Prostate gland (tissue), 2 donors: ENCODE measurements at regions not wholly inside any gene's neighbourhood (a gene's known extent, or its start where the extent isn't known, plus 50 kb on each side); places are given as distances from the start of the nearest gene placed in this dataset.

Experiments used
- DNase-seq: peaks from one replicate; pipeline ENCODE4 v3.0.0-alpha.2; 2019; ENCODE audit warnings: low spot score
- H3K27ac ChIP-seq, 2 donors: fragments of 200-600 bp; sonication (generic); 2 replicates each; pipeline ENCODE4 v1.5.1; 2017 to 2019
- H3K27me3 ChIP-seq: fragments of 200-600 bp; sonication (generic); replicated peaks from 2 replicates; pipeline ENCODE4 v1.5.1; 2019; ENCODE audit not compliant: insufficient read depth
- H3K36me3 ChIP-seq, 2 donors: fragments of 200-600 bp; sonication (generic); 1 replicate in 1 of 2; 2 replicates in 1 of 2; pipeline versions ENCODE4 v1.5.1 to v1.8.1; 2017 to 2019
- H3K4me1 ChIP-seq: fragments of 200-600 bp; sonication (generic); replicated peaks from 2 replicates; pipeline ENCODE4 v1.5.1; 2019
- H3K4me3 ChIP-seq, 2 donors: fragments of 200-600 bp; sonication (generic); 2 replicates each; pipeline ENCODE4 v1.5.1; 2017 to 2019
- H3K9me3 ChIP-seq: fragments of 200-600 bp; sonication (generic); 2 replicates; pipeline ENCODE4 v1.5.1; 2017
- POLR2A ChIP-seq: fragments of 450-650 bp; IDR thresholded peaks from one replicate; pipeline ENCODE4 v1.6.1; 2016; ENCODE audit warnings: antibody characterized with exemption, mild to moderate bottlenecking
- POLR2AphosphoS5 ChIP-seq: sonication (generic); formaldehyde crosslinking; IDR thresholded peaks from one replicate; pipeline ENCODE4 v1.6.1; 2017; ENCODE audit warnings: antibody characterized with exemption
- whole genome bisulfite sequencing: methylation state at CpG from one replicate; pipeline ENCODE4 v1.1.5; 2018; 5-methylcytosine and 5-hydroxymethylcytosine counted together
- intact Hi-C: fragments of 100-400 bp; cut with DNase I; formaldehyde crosslinking; loops from one replicate; pipeline ENCODE4 v1.14.2; 2022
- TF ChIP-seq, protein P1 (sequence below), 4 experiments: fragments of 200-600 bp in 2 of 4; fragments of 450-650 bp in 2 of 4; sonication (generic) in 2 of 4; IDR thresholded peaks; 1 replicate in 3 of 4; 2 replicates in 1 of 4; pipeline ENCODE4 v1.5.1; 2016 to 2019; ENCODE audit warnings: antibody characterized with exemption in 4 of 4, mild to moderate bottlenecking in 2 of 4, moderate library complexity in 2 of 4

DNA sequence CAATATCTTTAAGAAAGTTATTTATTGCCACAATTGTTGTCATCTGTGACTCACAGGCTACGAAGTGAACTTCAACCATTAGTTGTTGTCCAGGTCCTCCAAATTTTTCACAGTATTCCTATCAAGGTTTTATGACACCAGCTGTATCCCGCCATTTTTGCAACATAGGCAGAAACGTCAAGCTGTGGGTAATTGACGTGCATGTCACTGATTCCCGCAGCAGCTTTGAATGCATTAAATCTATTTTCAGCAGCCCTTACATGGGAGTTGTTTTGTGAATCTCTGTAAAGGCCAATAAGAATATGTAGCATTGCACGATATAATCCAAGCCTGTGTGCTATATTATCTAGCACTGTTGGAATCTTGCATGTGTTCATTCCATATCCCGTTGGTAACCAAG is 109.1 kb upstream of the TOPAZ1 start:
- no peak overlapping the region for H3K27ac ChIP-seq
- no peaks in the 10 kb centered on the region for H3K4me1 ChIP-seq
- intact Hi-C loops = no loop called here
- WGBS = 86% methylated on average over 7 of the region's 7 CpGs
- no peak for DNase-seq
- no peak overlapping the region for H3K4me3 ChIP-seq
- H3K9me3 ChIP-seq = no peaks in the 10 kb centered on the region
- H3K36me3 ChIP-seq = no peaks in the 10 kb centered on the region
- TF ChIP-seq, protein P1, sequence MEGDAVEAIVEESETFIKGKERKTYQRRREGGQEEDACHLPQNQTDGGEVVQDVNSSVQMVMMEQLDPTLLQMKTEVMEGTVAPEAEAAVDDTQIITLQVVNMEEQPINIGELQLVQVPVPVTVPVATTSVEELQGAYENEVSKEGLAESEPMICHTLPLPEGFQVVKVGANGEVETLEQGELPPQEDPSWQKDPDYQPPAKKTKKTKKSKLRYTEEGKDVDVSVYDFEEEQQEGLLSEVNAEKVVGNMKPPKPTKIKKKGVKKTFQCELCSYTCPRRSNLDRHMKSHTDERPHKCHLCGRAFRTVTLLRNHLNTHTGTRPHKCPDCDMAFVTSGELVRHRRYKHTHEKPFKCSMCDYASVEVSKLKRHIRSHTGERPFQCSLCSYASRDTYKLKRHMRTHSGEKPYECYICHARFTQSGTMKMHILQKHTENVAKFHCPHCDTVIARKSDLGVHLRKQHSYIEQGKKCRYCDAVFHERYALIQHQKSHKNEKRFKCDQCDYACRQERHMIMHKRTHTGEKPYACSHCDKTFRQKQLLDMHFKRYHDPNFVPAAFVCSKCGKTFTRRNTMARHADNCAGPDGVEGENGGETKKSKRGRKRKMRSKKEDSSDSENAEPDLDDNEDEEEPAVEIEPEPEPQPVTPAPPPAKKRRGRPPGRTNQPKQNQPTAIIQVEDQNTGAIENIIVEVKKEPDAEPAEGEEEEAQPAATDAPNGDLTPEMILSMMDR (IDR thresholded peaks at IDR 0.05) = no peak
- no peak for TF ChIP-seq POLR2AphosphoS5
- TF ChIP-seq POLR2A = no peak
- H3K27me3 ChIP-seq = no peaks in the 10 kb centered on the region

GRCh38 chr3:44136421-44136820 is 105.3 kb upstream of the TOPAZ1 start:
- Histone ChIP-seq H3K27me3 (no peaks in the 10 kb centered on the region), H3K4me3 (no peak overlapping the region), H3K27ac (no peak overlapping the region), H3K36me3 (no peaks in the 10 kb centered on the region), H3K9me3 (no peaks in the 10 kb centered on the region), H3K4me1 (no peaks in the 10 kb centered on the region)
- intact Hi-C loops = no loop called here
- TF ChIP-seq POLR2A = no peak
- TF ChIP-seq POLR2AphosphoS5 = no peak
- TF ChIP-seq, protein P1 (IDR thresholded peaks at IDR 0.05) = no peak
- 51% methylated on average over 5 of the region's 5 CpGs for WGBS
- no peak for DNase-seq

GRCh38 chr3:44146073-44146472 is 95.6 kb upstream of the TOPAZ1 start:
- Histone ChIP-seq H3K27ac (no peak overlapping the region), H3K4me1 (no peaks in the 10 kb centered on the region), H3K36me3 (no peaks in the 10 kb centered on the region), H3K9me3 (peaks cover under 1% of the 10 kb centered on the region), H3K27me3 (no peaks in the 10 kb centered on the region), H3K4me3 (no peak overlapping the region)
- no peak for TF ChIP-seq POLR2A
- TF ChIP-seq, protein P1 (IDR thresholded peaks at IDR 0.05) = no peak
- no peak for TF ChIP-seq POLR2AphosphoS5
- 67% methylated on average over 1 of the region's 1 CpG for WGBS
- intact Hi-C loops = no loop called here
- DNase-seq = no peak

DNA sequence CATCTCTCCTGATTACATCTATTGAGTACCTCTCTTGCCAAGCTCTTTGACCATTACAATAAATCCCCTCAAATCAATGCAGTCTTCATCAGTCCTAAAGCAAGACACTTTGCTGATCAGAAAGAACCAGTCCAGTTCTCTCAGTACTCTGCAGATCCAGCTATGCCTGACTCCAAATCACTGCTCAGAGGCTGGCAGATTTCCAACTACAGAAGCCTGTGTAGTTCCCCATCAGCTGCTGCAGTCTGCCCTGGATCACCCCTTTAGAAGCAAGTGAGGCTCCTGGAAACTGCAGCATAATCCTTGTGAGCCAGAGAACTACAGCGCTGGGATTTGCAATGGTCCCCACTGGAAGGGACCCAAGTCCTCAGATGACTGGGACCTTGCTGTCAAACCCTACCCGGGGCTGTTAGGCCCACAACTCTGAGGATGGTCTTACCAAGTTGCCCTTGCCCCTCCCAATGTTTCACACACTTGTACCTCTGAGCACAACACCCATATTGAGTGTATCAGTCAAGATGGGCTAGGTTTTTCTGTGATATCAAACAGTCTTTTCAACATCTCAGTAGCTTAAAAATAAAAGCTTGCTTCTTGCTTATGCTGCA is 81.9 kb upstream of the TOPAZ1 start:
- H3K4me3 ChIP-seq = no peak overlapping the region
- no peaks in the 10 kb centered on the region for H3K36me3 ChIP-seq
- no peak overlapping the region for H3K27ac ChIP-seq
- WGBS = 77% methylated on average over 2 of the region's 2 CpGs
- TF ChIP-seq POLR2AphosphoS5 (no peak), POLR2A (no peak)
- TF ChIP-seq, protein P1 (IDR thresholded peaks at IDR 0.05) = no peak
- H3K9me3 ChIP-seq = no peaks in the 10 kb centered on the region
- no peaks in the 10 kb centered on the region for H3K27me3 ChIP-seq
- intact Hi-C loops = no loop called here
- no peaks in the 10 kb centered on the region for H3K4me1 ChIP-seq
- no peak for DNase-seq

DNA sequence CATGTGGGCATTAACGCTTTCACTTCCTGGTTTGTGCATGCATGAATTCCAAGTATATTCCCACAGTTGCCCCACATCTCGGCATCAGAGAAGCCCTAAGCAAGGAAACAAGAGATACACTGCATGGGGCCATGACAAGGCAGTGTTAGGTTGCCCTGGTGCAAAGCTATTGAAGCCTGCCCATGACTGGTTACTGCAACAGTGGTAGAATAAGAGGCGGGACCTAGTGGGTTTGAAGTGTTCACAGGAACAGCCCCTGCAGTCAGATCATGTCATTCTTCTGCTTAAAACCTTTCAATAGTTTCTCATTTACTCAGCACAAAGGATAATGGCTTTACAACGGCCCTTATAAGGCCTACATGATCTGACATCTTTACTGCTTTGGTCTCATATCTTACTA is 80.9 kb upstream of the TOPAZ1 start:
- H3K27me3 ChIP-seq = no peaks in the 10 kb centered on the region
- no peak overlapping the region for H3K27ac ChIP-seq
- no peak overlapping the region for H3K4me3 ChIP-seq
- H3K9me3 ChIP-seq = no peaks in the 10 kb centered on the region
- no peaks in the 10 kb centered on the region for H3K36me3 ChIP-seq
- WGBS = 82% methylated on average over 4 of the region's 4 CpGs
- no peaks in the 10 kb centered on the region for H3K4me1 ChIP-seq
- intact Hi-C loops = no loop called here
- TF ChIP-seq POLR2A = no peak
- TF ChIP-seq, protein P1 (IDR thresholded peaks at IDR 0.05) = no peak
- TF ChIP-seq POLR2AphosphoS5 = no peak
- DNase-seq = no peak
